GM12878 (cell line): ENCODE measurements at regions not wholly inside any gene's neighbourhood (a gene's known extent, or its start where the extent isn't known, plus 50 kb on each side); places are given as distances from the start of the nearest gene placed in this dataset.

ENCODE experiments used
- ASH2L ChIP-seq: fragments of 300-600, 200-600 bp; sonication (generic); IDR thresholded peaks from 2 replicates; pipeline ENCODE4 v1.6.1; 2017; ENCODE audit warnings: low read depth, mild to moderate bottlenecking, borderline replicate concordance
- CBX3 ChIP-seq: fragments of 200-600 bp; sonication (generic); IDR thresholded peaks from 2 replicates; pipeline ENCODE4 v1.6.1; 2016; ENCODE audit warnings: low read depth, borderline replicate concordance
- CHD4 ChIP-seq: fragments of 200-600 bp; sonication (generic); IDR thresholded peaks from 2 replicates; pipeline ENCODE4 v1.6.1; 2016; ENCODE audit warnings: mild to moderate bottlenecking
- JUNB ChIP-seq: IDR thresholded peaks from 2 replicates; pipeline ENCODE4 v1.6.1; 2016; ENCODE audit warnings: antibody characterized with exemption, mild to moderate bottlenecking
- KDM1A ChIP-seq: fragments of 200-600 bp; sonication (generic); IDR thresholded peaks from 2 replicates; pipeline ENCODE4 v1.6.1; 2016; ENCODE audit warnings: borderline replicate concordance
- NKRF ChIP-seq: fragments of 450-650 bp; conservative IDR thresholded peaks from 2 replicates; pipeline ENCODE4 v1.6.1; 2017; ENCODE audit warnings: mild to moderate bottlenecking, moderate library complexity
- PAX8 ChIP-seq: fragments of 450-650 bp; IDR thresholded peaks from 2 replicates; pipeline ENCODE4 v1.6.1; 2017; ENCODE audit warnings: mild to moderate bottlenecking, moderate library complexity
- RAD51 ChIP-seq: fragments of 450-650 bp; IDR thresholded peaks from 2 replicates; pipeline ENCODE4 v1.6.1; 2016; ENCODE audit warnings: moderate library complexity, mild to moderate bottlenecking, inconsistent platforms
- RELB ChIP-seq: fragments of 450-650 bp; IDR thresholded peaks from 2 replicates; pipeline ENCODE4 v1.6.1; 2017; ENCODE audit warnings: low read depth, mild to moderate bottlenecking, moderate library complexity
- REST ChIP-seq: IDR thresholded peaks from 2 replicates; pipeline ENCODE4 v1.6.1; 2012; ENCODE audit warnings: mild to moderate bottlenecking, low read depth, low read length
- SMARCA5 ChIP-seq: fragments of 450-650 bp; IDR thresholded peaks from 2 replicates; pipeline ENCODE4 v1.6.1; 2017; ENCODE audit warnings: mild to moderate bottlenecking
- TARDBP ChIP-seq: IDR thresholded peaks from 2 replicates; pipeline ENCODE4 v1.6.1; 2016; ENCODE audit warnings: borderline replicate concordance

- no peak for TF ChIP-seq RELB
- TF ChIP-seq NKRF, result no peak
- no peak for TF ChIP-seq REST
- TF ChIP-seq RAD51, result no peak
- TF ChIP-seq ASH2L, result no peak
- no peak for TF ChIP-seq SMARCA5
- no peak for TF ChIP-seq JUNB
- TF ChIP-seq KDM1A, result no peak
- no peak for TF ChIP-seq TARDBP
- no peak for TF ChIP-seq PAX8
- TF ChIP-seq CHD4, result no peak
- no peak for TF ChIP-seq CBX3
Observed at GRCh38 chr14:48900565-48900964, 685.6 kb downstream of the RPS29 start (continued).
